GM12878 (cell line): ENCODE measurements at regions not wholly inside any gene's neighbourhood (a gene's known extent, or its start where the extent isn't known, plus 50 kb on each side); places are given as distances from the start of the nearest gene placed in this dataset.

Experiments used
- BHLHE40 ChIP-seq, 2 experiments: fragments of 450-650 bp in 1 of 2; IDR thresholded peaks; 2 replicates each; pipeline ENCODE4 v1.6.1; 2011 to 2017; ENCODE audit warnings: low read depth in 2 of 2, borderline replicate concordance in 1 of 2, improper control_type of control experiment in 1 of 2, low read length in 1 of 2, mild to moderate bottlenecking in 1 of 2
- PML ChIP-seq: IDR thresholded peaks from 2 replicates; pipeline ENCODE4 v1.6.1; 2012; ENCODE audit warnings: low read length, inconsistent platforms
- POLR2A ChIP-seq: IDR thresholded peaks from 2 replicates; pipeline ENCODE4 v1.6.1; 2011; ENCODE audit warnings: low read depth, mild to moderate bottlenecking, low read length
- SUZ12 ChIP-seq: fragments of 200-600 bp; sonication (generic); IDR thresholded peaks from one replicate; pipeline ENCODE4 v1.6.1; 2018; ENCODE audit warnings: antibody characterized with exemption, mild to moderate bottlenecking; ENCODE audit not compliant: unreplicated experiment
- TCF7 ChIP-seq: IDR thresholded peaks from 2 replicates; pipeline ENCODE4 v1.6.1; 2014; ENCODE audit warnings: antibody characterized with exemption, borderline replicate concordance
- ZBTB40 ChIP-seq: fragments of 450-650 bp; IDR thresholded peaks from 2 replicates; pipeline ENCODE4 v1.6.1; 2016; ENCODE audit warnings: mild to moderate bottlenecking, moderate library complexity, borderline replicate concordance
- TF ChIP-seq, protein P1 (sequence below), 3 experiments: IDR thresholded peaks in 2 of 3; conservative IDR thresholded peaks in 1 of 3; 2 replicates each; pipeline ENCODE4 v1.5.1; 2011; ENCODE audit warnings: low read depth in 3 of 3, low read length in 3 of 3, mild to moderate bottlenecking in 3 of 3, control low read depth in 2 of 3, moderate library complexity in 2 of 3, inconsistent platforms in 1 of 3, mixed read lengths in 1 of 3; ENCODE audit not compliant: control insufficient read depth in 2 of 3, insufficient read depth in 1 of 3; ENCODE audit errors: extremely low read depth in 1 of 3

DNA sequence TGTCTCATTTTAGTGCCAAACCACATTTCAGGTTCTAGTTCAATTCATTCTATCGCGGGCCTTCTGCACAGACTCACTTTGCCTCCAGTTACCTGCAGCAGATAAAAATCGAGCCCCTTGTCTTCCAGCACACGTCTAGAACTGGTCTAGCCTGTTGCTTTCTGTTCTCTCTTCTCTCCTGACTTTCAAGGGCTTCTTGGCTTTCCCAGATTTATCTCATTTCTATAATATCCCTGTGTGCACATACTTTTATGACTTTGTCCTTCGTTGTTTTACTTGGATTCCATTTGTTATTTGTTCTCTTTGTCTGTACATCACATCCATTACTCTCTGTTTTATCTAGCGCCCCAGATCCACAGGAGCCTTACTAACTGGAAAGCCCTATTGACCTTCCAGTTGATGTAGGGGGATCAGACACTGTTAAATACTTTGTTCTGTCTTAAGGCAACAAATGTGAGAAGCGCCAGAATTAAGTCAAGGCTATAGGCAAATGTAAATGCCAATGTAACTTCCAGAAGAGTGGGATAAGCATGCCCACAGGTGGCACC, 284.5 kb upstream of the ADGRL4 start:
- TF ChIP-seq ZBTB40 (no peak), PML (no peak), POLR2A (no peak), BHLHE40 (IDR thresholded peaks at IDR 0.05; ENCODE audit: borderline replicate concordance in 1 of 2, low read depth in 2 of 2, low read length in 1 of 2) (no peak), TCF7 (no peak), SUZ12 (no peak)
- TF ChIP-seq, protein P1, sequence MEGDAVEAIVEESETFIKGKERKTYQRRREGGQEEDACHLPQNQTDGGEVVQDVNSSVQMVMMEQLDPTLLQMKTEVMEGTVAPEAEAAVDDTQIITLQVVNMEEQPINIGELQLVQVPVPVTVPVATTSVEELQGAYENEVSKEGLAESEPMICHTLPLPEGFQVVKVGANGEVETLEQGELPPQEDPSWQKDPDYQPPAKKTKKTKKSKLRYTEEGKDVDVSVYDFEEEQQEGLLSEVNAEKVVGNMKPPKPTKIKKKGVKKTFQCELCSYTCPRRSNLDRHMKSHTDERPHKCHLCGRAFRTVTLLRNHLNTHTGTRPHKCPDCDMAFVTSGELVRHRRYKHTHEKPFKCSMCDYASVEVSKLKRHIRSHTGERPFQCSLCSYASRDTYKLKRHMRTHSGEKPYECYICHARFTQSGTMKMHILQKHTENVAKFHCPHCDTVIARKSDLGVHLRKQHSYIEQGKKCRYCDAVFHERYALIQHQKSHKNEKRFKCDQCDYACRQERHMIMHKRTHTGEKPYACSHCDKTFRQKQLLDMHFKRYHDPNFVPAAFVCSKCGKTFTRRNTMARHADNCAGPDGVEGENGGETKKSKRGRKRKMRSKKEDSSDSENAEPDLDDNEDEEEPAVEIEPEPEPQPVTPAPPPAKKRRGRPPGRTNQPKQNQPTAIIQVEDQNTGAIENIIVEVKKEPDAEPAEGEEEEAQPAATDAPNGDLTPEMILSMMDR (IDR thresholded peaks at IDR 0.05 in 2 of 3, conservative IDR thresholded peaks at IDR 0.05 in 1 of 3; ENCODE audit: control insufficient read depth in 2 of 3, extremely low read depth in 1 of 3, insufficient read depth in 1 of 3, low read depth in 3 of 3, low read length in 3 of 3): no peak
